KMS-11 (cell line): ENCODE measurements at regions not wholly inside any gene's neighbourhood (a gene's known extent, or its start where the extent isn't known, plus 50 kb on each side); places are given as distances from the start of the nearest gene placed in this dataset.

Experiments used
- H2AFZ ChIP-seq: fragments of 200-600 bp; sonication (generic); 2 replicates; pipeline ENCODE4 v1.6.1; 2016; ENCODE audit warnings: antibody characterized with exemption, mixed run types, low read depth
- H3K27ac ChIP-seq: fragments of 200-600 bp; sonication (generic); 2 replicates; pipeline ENCODE4 v1.6.1; 2016; ENCODE audit warnings: mild to moderate bottlenecking, mixed run types
- H3K27me3 ChIP-seq: fragments of 200-600 bp; sonication (generic); 2 replicates; pipeline ENCODE4 v1.6.1; 2017; ENCODE audit warnings: mild to moderate bottlenecking, low read depth, mixed run types, moderate library complexity; ENCODE audit not compliant: insufficient read depth
- H3K36me3 ChIP-seq: fragments of 200-600 bp; sonication (generic); 2 replicates; pipeline ENCODE4 v1.6.1; 2017; ENCODE audit warnings: mild to moderate bottlenecking, mixed run types; ENCODE audit not compliant: insufficient read depth
- H3K4me1 ChIP-seq: fragments of 200-600 bp; sonication (generic); 2 replicates; pipeline ENCODE4 v1.6.1; 2016; ENCODE audit warnings: mild to moderate bottlenecking, low read depth, mixed run types; ENCODE audit not compliant: poor library complexity, severe bottlenecking
- H3K4me2 ChIP-seq: fragments of 200-600 bp; sonication (generic); 2 replicates; pipeline ENCODE4 v1.7.0; 2016; ENCODE audit warnings: mild to moderate bottlenecking, mixed run types
- H3K4me3 ChIP-seq: fragments of 200-600 bp; sonication (generic); IDR thresholded peaks from 2 replicates; pipeline ENCODE4 v1.6.1; 2017; ENCODE audit warnings: low read depth, low read length, mixed read lengths; ENCODE audit not compliant: insufficient read depth
- H3K79me2 ChIP-seq: fragments of 200-600 bp; sonication (generic); 2 replicates; pipeline ENCODE4 v1.6.1; 2016; ENCODE audit warnings: low read depth, mixed run types; ENCODE audit not compliant: insufficient read depth
- H3K9ac ChIP-seq: fragments of 200-600 bp; sonication (generic); 2 replicates; pipeline ENCODE4 v1.6.1; 2016; ENCODE audit warnings: mild to moderate bottlenecking, mixed run types
- H4K20me1 ChIP-seq: fragments of 200-600 bp; sonication (generic); 2 replicates; pipeline ENCODE4 v1.6.1; 2016; ENCODE audit warnings: mild to moderate bottlenecking, mixed run types; ENCODE audit not compliant: insufficient read depth
- TF ChIP-seq, protein P1 (sequence below): fragments of 200-600 bp; sonication (generic); conservative IDR thresholded peaks from 2 replicates; pipeline ENCODE4 v1.6.1; 2017; ENCODE audit warnings: low read depth, mild to moderate bottlenecking, antibody characterized with exemption, low read length, moderate library complexity, mixed read lengths

DNA sequence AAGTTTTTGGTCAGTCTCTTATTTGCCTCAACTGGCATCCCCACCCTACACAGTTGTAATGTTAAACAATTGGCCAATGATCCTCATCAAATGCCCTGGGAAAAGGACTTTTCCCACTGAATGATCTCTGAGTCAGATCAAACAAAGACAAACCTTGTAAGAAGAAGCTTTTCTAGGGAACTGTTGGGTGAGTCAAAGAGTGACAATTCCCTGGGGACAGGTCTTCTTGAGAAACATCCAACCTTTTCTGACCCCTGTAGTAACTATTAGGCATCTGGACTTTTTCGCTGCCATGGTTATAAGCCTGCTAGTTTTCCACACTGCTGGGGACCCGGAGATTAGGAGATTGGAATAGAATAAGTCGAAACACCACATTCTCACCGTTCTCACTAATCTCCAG, 789.8 kb upstream of the API5 start:
- TF ChIP-seq, protein P1, sequence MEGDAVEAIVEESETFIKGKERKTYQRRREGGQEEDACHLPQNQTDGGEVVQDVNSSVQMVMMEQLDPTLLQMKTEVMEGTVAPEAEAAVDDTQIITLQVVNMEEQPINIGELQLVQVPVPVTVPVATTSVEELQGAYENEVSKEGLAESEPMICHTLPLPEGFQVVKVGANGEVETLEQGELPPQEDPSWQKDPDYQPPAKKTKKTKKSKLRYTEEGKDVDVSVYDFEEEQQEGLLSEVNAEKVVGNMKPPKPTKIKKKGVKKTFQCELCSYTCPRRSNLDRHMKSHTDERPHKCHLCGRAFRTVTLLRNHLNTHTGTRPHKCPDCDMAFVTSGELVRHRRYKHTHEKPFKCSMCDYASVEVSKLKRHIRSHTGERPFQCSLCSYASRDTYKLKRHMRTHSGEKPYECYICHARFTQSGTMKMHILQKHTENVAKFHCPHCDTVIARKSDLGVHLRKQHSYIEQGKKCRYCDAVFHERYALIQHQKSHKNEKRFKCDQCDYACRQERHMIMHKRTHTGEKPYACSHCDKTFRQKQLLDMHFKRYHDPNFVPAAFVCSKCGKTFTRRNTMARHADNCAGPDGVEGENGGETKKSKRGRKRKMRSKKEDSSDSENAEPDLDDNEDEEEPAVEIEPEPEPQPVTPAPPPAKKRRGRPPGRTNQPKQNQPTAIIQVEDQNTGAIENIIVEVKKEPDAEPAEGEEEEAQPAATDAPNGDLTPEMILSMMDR, result no peak
- no peak overlapping the region for H2AFZ ChIP-seq
- no peaks in the 10 kb centered on the region for H4K20me1 ChIP-seq
- no peaks in the 10 kb centered on the region for H3K79me2 ChIP-seq
- no peak overlapping the region for H3K9ac ChIP-seq
- no peak overlapping the region for H3K27ac ChIP-seq
- H3K27me3 ChIP-seq, result no peaks in the 10 kb centered on the region
- peaks cover 9% of the 10 kb centered on the region for H3K4me1 ChIP-seq
- no peak overlapping the region for H3K4me3 ChIP-seq
- H3K36me3 ChIP-seq, result no peaks in the 10 kb centered on the region
- H3K4me2 ChIP-seq, result no peak overlapping the region

DNA sequence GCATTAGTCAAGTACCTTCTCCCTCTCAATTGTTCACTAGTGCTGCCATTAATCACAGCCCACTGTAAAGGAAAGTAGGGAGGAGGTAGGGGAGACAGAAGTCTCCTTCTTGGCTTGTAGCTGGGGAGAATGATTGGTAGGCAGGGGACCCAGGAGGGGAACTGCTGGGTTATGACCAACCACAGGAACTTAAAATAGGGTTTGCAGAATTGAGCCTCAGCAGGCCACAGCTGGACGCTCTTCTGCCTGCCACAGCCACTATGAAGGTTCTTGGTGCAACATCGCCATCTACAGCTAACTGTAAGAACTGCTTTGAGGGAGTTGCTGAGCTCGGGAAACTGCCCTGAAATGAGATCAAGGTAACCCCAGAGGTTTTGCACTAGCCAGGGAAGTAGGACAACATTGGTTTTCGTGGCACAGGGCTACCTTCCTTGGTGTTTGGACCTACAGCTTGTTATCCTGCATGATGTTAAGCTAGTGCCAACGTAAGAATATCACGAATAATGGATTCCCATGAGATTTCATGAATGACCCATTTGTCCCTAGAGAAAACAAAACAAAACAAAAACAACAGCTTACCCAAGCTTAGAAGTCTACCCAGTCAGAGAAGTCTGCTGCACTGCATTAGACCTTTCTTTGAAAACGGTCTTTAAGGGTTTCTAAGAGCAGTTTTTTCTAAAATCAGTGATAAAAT, 787.1 kb upstream of the API5 start:
- TF ChIP-seq, protein P1, result peak; percentile 87
- Histone ChIP-seq H2AFZ (peak overlapping the region; percentile 49; the same call in 1 of the 2 replicates), H3K79me2 (no peaks in the 10 kb centered on the region), H3K27ac (no peak overlapping the region), H3K9ac (no peak overlapping the region), H4K20me1 (no peaks in the 10 kb centered on the region), H3K4me2 (no peak overlapping the region), H3K36me3 (no peaks in the 10 kb centered on the region), H3K27me3 (no peaks in the 10 kb centered on the region), H3K4me1 (peaks cover 9% of the 10 kb centered on the region), H3K4me3 (no peak overlapping the region)

DNA sequence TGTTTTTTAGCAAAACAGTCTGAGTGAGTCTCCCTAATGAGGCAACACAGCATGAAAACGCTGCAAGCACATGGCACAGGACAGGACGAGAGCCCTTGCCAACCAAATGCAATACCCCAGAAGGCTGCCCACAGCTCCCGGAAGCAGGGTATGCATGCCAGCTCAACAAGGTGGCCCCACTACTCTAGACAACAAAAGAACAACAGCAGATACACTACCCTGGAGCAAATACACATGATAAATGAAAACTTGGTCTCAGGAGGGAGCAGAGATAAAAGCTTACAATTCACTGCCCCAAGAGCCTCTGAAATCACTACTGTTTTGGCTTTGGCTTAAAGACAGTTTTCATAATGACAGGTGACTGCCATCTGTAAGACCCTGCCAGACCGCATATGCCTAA, 785.4 kb upstream of the API5 start:
- TF ChIP-seq, protein P1, result no peak
- Histone ChIP-seq H3K4me1 (peaks cover 9% of the 10 kb centered on the region), H3K4me3 (no peak overlapping the region), H3K79me2 (no peaks in the 10 kb centered on the region), H3K36me3 (no peaks in the 10 kb centered on the region), H3K27me3 (no peaks in the 10 kb centered on the region), H3K9ac (no peak overlapping the region), H4K20me1 (no peaks in the 10 kb centered on the region), H2AFZ (no peak overlapping the region), H3K4me2 (no peak overlapping the region), H3K27ac (no peak overlapping the region)

DNA sequence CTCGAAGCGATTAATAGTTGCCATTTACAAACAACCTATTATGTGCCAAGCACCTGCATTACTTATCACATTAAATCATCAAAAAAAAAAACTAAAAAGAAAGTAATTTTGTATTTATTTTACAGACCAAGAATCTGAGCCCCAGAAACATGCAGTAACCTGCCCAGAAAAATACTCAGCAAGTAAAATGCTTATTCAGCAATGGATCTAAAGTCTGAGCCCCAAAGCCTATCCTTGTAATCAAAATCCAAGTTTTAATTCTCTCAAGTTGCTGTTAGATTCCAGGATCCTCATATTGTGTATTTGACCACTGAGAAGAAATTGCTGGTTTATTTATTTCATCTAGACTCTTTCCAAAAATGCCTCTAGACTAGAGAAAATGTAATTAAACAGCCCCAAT, 783.3 kb upstream of the API5 start:
- Histone ChIP-seq H3K36me3 (no peaks in the 10 kb centered on the region), H3K79me2 (no peaks in the 10 kb centered on the region), H3K4me1 (peaks cover 9% of the 10 kb centered on the region), H3K27ac (no peak overlapping the region), H4K20me1 (no peaks in the 10 kb centered on the region), H3K4me2 (no peak overlapping the region), H3K9ac (no peak overlapping the region), H2AFZ (no peak overlapping the region), H3K27me3 (no peaks in the 10 kb centered on the region), H3K4me3 (no peak overlapping the region)
- TF ChIP-seq, protein P1, result no peak
